ENCODE measurements at regions not wholly inside any gene's neighbourhood (a gene's known extent, or its start where the extent isn't known, plus 50 kb on each side); places are given as distances from the start of the nearest gene placed in this dataset.

- no peak overlapping the region for H3K27ac ChIP-seq (ENCODE audit: insufficient read depth, low read depth, low read length, poor library complexity, severe bottlenecking)
- H3K4me3 ChIP-seq (ENCODE audit: insufficient read depth, low read depth, low read length) = no peak overlapping the region
- no peaks in the 10 kb centered on the region for H3K36me3 ChIP-seq (ENCODE audit: control insufficient read depth, insufficient read depth, low read length)
- no peaks in the 10 kb centered on the region for H3K9me3 ChIP-seq (ENCODE audit: control insufficient read depth, low read length)
- WGBS, 2 experiments = 9% methylated on average over 1 of the region's 1 CpG; no CpG with 5 or more reads in 1 of the 2 experiments
- H3K4me1 ChIP-seq (ENCODE audit: control insufficient read depth, insufficient read depth, low read length) = peaks cover 3% of the 10 kb centered on the region
- H3K27me3 ChIP-seq (ENCODE audit: control insufficient read depth, insufficient read depth, low read length, poor library complexity, severe bottlenecking) = no peaks in the 10 kb centered on the region
Observed at GRCh38 chr5:109987355-109987754, 297.6 kb downstream of the MAN2A1 start.

GRCh38 chr5:109987970-109988369, 298.2 kb downstream of the MAN2A1 start:
- Histone ChIP-seq H3K27me3 (ENCODE audit: control insufficient read depth, insufficient read depth, low read length, poor library complexity, severe bottlenecking) (no peaks in the 10 kb centered on the region), H3K9me3 (ENCODE audit: control insufficient read depth, low read length) (no peaks in the 10 kb centered on the region), H3K4me3 (ENCODE audit: insufficient read depth, low read depth, low read length) (no peak overlapping the region), H3K36me3 (ENCODE audit: control insufficient read depth, insufficient read depth, low read length) (no peaks in the 10 kb centered on the region), H3K27ac (ENCODE audit: insufficient read depth, low read depth, low read length, poor library complexity, severe bottlenecking) (no peak overlapping the region), H3K4me1 (ENCODE audit: control insufficient read depth, insufficient read depth, low read length) (peaks cover 4% of the 10 kb centered on the region)
- WGBS, 2 experiments = 87 to 100% methylated on average over 1 to 2 of the region's 2 CpGs

- Histone ChIP-seq H3K27me3 (ENCODE audit: control insufficient read depth, insufficient read depth, low read length, poor library complexity, severe bottlenecking) (no peaks in the 10 kb centered on the region), H3K27ac (ENCODE audit: insufficient read depth, low read depth, low read length, poor library complexity, severe bottlenecking) (no peak overlapping the region), H3K4me1 (ENCODE audit: control insufficient read depth, insufficient read depth, low read length) (peaks cover 4% of the 10 kb centered on the region), H3K4me3 (ENCODE audit: insufficient read depth, low read depth, low read length) (no peak overlapping the region), H3K36me3 (ENCODE audit: control insufficient read depth, insufficient read depth, low read length) (no peaks in the 10 kb centered on the region), H3K9me3 (ENCODE audit: control insufficient read depth, low read length) (no peaks in the 10 kb centered on the region)
- WGBS, 2 experiments = 94 to 98% methylated on average over 7 of the region's 7 CpGs
Observed at GRCh38 chr5:109989161-109989560, 299.4 kb downstream of the MAN2A1 start.

- H3K36me3 ChIP-seq (ENCODE audit: control insufficient read depth, insufficient read depth, low read length) = no peaks in the 10 kb centered on the region
- no peaks in the 10 kb centered on the region for H3K27me3 ChIP-seq (ENCODE audit: control insufficient read depth, insufficient read depth, low read length, poor library complexity, severe bottlenecking)
- no peak overlapping the region for H3K27ac ChIP-seq (ENCODE audit: insufficient read depth, low read depth, low read length, poor library complexity, severe bottlenecking)
- WGBS, 2 experiments = 95 to 100% methylated on average over 2 to 4 of the region's 4 CpGs
- H3K9me3 ChIP-seq (ENCODE audit: control insufficient read depth, low read length) = no peaks in the 10 kb centered on the region
- H3K4me1 ChIP-seq (ENCODE audit: control insufficient read depth, insufficient read depth, low read length) = peaks cover 4% of the 10 kb centered on the region
- no peak overlapping the region for H3K4me3 ChIP-seq (ENCODE audit: insufficient read depth, low read depth, low read length)
Observed at GRCh38 chr5:109989994-109990722, 300.4 kb downstream of the MAN2A1 start.

GRCh38 chr5:109990723-109991359, 301.1 kb downstream of the MAN2A1 start:
- H3K9me3 ChIP-seq (ENCODE audit: control insufficient read depth, low read length) = no peaks in the 10 kb centered on the region
- H3K4me1 ChIP-seq (ENCODE audit: control insufficient read depth, insufficient read depth, low read length) = peaks cover 4% of the 10 kb centered on the region
- no peaks in the 10 kb centered on the region for H3K36me3 ChIP-seq (ENCODE audit: control insufficient read depth, insufficient read depth, low read length)
- H3K4me3 ChIP-seq (ENCODE audit: insufficient read depth, low read depth, low read length) = no peak overlapping the region
- 96 to 100% methylated on average over 1 of the region's 2 CpGs for WGBS, 2 experiments
- no peaks in the 10 kb centered on the region for H3K27me3 ChIP-seq (ENCODE audit: control insufficient read depth, insufficient read depth, low read length, poor library complexity, severe bottlenecking)
- H3K27ac ChIP-seq (ENCODE audit: insufficient read depth, low read depth, low read length, poor library complexity, severe bottlenecking) = no peak overlapping the region

- Histone ChIP-seq H3K27ac (ENCODE audit: insufficient read depth, low read depth, low read length, poor library complexity, severe bottlenecking) (no peak overlapping the region), H3K4me3 (ENCODE audit: insufficient read depth, low read depth, low read length) (no peak overlapping the region), H3K27me3 (ENCODE audit: control insufficient read depth, insufficient read depth, low read length, poor library complexity, severe bottlenecking) (no peaks in the 10 kb centered on the region), H3K4me1 (ENCODE audit: control insufficient read depth, insufficient read depth, low read length) (peaks cover 7% of the 10 kb centered on the region), H3K9me3 (ENCODE audit: control insufficient read depth, low read length) (no peaks in the 10 kb centered on the region), H3K36me3 (ENCODE audit: control insufficient read depth, insufficient read depth, low read length) (no peaks in the 10 kb centered on the region)
- WGBS, 2 experiments = 84 to 86% methylated on average over 9 of the region's 9 CpGs
Observed at GRCh38 chr5:109992264-109992915, 302.7 kb downstream of the MAN2A1 start.

- no peaks in the 10 kb centered on the region for H3K36me3 ChIP-seq (ENCODE audit: control insufficient read depth, insufficient read depth, low read length)
- H3K9me3 ChIP-seq (ENCODE audit: control insufficient read depth, low read length) = no peaks in the 10 kb centered on the region
- peaks cover 7% of the 10 kb centered on the region for H3K4me1 ChIP-seq (ENCODE audit: control insufficient read depth, insufficient read depth, low read length)
- H3K27me3 ChIP-seq (ENCODE audit: control insufficient read depth, insufficient read depth, low read length, poor library complexity, severe bottlenecking) = no peaks in the 10 kb centered on the region
- no peak overlapping the region for H3K27ac ChIP-seq (ENCODE audit: insufficient read depth, low read depth, low read length, poor library complexity, severe bottlenecking)
- no peak overlapping the region for H3K4me3 ChIP-seq (ENCODE audit: insufficient read depth, low read depth, low read length)
- 92 to 94% methylated on average over 2 of the region's 2 CpGs for WGBS, 2 experiments
Observed at GRCh38 chr5:109994135-109994534, 304.4 kb downstream of the MAN2A1 start.

- H3K27me3 ChIP-seq (ENCODE audit: control insufficient read depth, insufficient read depth, low read length, poor library complexity, severe bottlenecking) = no peaks in the 10 kb centered on the region
- H3K36me3 ChIP-seq (ENCODE audit: control insufficient read depth, insufficient read depth, low read length) = no peaks in the 10 kb centered on the region
- H3K4me3 ChIP-seq (ENCODE audit: insufficient read depth, low read depth, low read length) = no peak overlapping the region
- H3K4me1 ChIP-seq (ENCODE audit: control insufficient read depth, insufficient read depth, low read length) = peaks cover 7% of the 10 kb centered on the region
- WGBS, 2 experiments = 80 to 87% methylated on average over 2 of the region's 2 CpGs
- H3K27ac ChIP-seq (ENCODE audit: insufficient read depth, low read depth, low read length, poor library complexity, severe bottlenecking) = no peak overlapping the region
- H3K9me3 ChIP-seq (ENCODE audit: control insufficient read depth, low read length) = no peaks in the 10 kb centered on the region
Observed at GRCh38 chr5:109996246-109996645, 306.5 kb downstream of the MAN2A1 start.

- Histone ChIP-seq H3K27ac (ENCODE audit: insufficient read depth, low read depth, low read length, poor library complexity, severe bottlenecking) (no peak overlapping the region), H3K4me3 (ENCODE audit: insufficient read depth, low read depth, low read length) (no peak overlapping the region), H3K36me3 (ENCODE audit: control insufficient read depth, insufficient read depth, low read length) (no peaks in the 10 kb centered on the region), H3K27me3 (ENCODE audit: control insufficient read depth, insufficient read depth, low read length, poor library complexity, severe bottlenecking) (no peaks in the 10 kb centered on the region), H3K9me3 (ENCODE audit: control insufficient read depth, low read length) (no peaks in the 10 kb centered on the region), H3K4me1 (ENCODE audit: control insufficient read depth, insufficient read depth, low read length) (peaks cover 6% of the 10 kb centered on the region)
- WGBS, 2 experiments = 48 to 56% methylated on average over 2 to 3 of the region's 3 CpGs
Observed at GRCh38 chr5:109997161-109997560, 307.4 kb downstream of the MAN2A1 start.

GRCh38 chr5:109998208-109998607, 308.5 kb downstream of the MAN2A1 start:
- H3K27ac ChIP-seq (ENCODE audit: insufficient read depth, low read depth, low read length, poor library complexity, severe bottlenecking) = no peak overlapping the region
- no peak overlapping the region for H3K4me3 ChIP-seq (ENCODE audit: insufficient read depth, low read depth, low read length)
- no peaks in the 10 kb centered on the region for H3K27me3 ChIP-seq (ENCODE audit: control insufficient read depth, insufficient read depth, low read length, poor library complexity, severe bottlenecking)
- peaks cover 3% of the 10 kb centered on the region for H3K4me1 ChIP-seq (ENCODE audit: control insufficient read depth, insufficient read depth, low read length)
- H3K36me3 ChIP-seq (ENCODE audit: control insufficient read depth, insufficient read depth, low read length) = no peaks in the 10 kb centered on the region
- no peaks in the 10 kb centered on the region for H3K9me3 ChIP-seq (ENCODE audit: control insufficient read depth, low read length)
